ENCODE measurements at regions not wholly inside any gene's neighbourhood (a gene's known extent, or its start where the extent isn't known, plus 50 kb on each side); places are given as distances from the start of the nearest gene placed in this dataset.

- Histone ChIP-seq H3K27ac (peak overlapping the region in 3 of 4 donors; percentile 47 to 69 (median 67)), H3K9me3 (no peaks in the 10 kb centered on the region), H3K4me3 (peak overlapping the region in 1 of 2 donors; percentile 37), H3K4me1 (peaks cover 0 to 21% (median 6%) of the 10 kb centered on the region in 3 donors), H3K36me3 (no peaks in the 10 kb centered on the region), H3K27me3 (no peaks in the 10 kb centered on the region)
- 0 to 7% methylated on average over 5 to 11 of the region's 16 CpGs for WGBS, 2 donors (ENCODE audit: low coverage in 1 of 2)
- TF ChIP-seq POLR2AphosphoS5 (IDR thresholded peaks at IDR 0.05) (no peak), CTCF (IDR thresholded peaks at IDR 0.05) (peak in 1 of 4 experiments; percentile 30)
- peak; percentile 43 for ATAC-seq
Measured at GRCh38 chr18:75638223-75638775, 210.8 kb upstream of the SMIM21 start.

DNA sequence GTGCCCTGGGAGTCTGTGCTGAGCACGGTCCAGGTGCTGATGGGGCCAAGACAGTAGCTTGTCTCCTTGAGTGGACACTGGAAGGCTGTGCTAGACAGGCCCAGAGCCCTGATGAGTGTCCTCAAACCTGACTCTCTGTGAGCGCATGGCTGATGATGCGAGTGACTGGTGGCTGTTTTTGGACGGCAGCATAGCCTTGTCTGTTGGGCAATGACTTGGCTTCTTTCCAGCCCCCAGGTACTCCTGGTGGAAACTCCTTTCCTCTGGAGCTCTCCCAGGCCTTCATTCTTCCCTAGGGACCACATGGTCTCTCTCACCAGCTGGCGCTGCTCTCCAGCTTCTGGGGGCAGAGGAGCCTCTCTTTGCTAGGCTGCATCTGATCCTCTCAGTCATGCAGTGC, 207.6 kb upstream of the SMIM21 start:
- ATAC-seq: no peak
- no peaks in the 10 kb centered on the region for H3K36me3 ChIP-seq
- TF ChIP-seq CTCF (IDR thresholded peaks at IDR 0.05): no peak
- no peak for TF ChIP-seq EP300 (IDR thresholded peaks at IDR 0.05)
- TF ChIP-seq POLR2A (IDR thresholded peaks at IDR 0.05): no peak
- no peak for TF ChIP-seq POLR2AphosphoS5 (IDR thresholded peaks at IDR 0.05)
- H3K4me3 ChIP-seq: no peak overlapping the region
- WGBS, 2 donors (ENCODE audit: low coverage in 1 of 2): 100% methylated on average over 1 of the region's 5 CpGs; no CpG with 5 or more reads in 1 of the 2 donors
- H3K27ac ChIP-seq: no peak overlapping the region
- H3K9me3 ChIP-seq: no peaks in the 10 kb centered on the region
- H3K4me1 ChIP-seq: peaks cover 0 to 21% (median 6%) of the 10 kb centered on the region in 3 donors
- no peaks in the 10 kb centered on the region for H3K27me3 ChIP-seq

GRCh38 chr18:75625966-75626365, 198.5 kb upstream of the SMIM21 start:
- TF ChIP-seq POLR2AphosphoS5 (IDR thresholded peaks at IDR 0.05) (no peak), EP300 (IDR thresholded peaks at IDR 0.05) (no peak), CTCF (IDR thresholded peaks at IDR 0.05) (no peak), POLR2A (IDR thresholded peaks at IDR 0.05) (no peak)
- WGBS, 2 donors (ENCODE audit: low coverage in 1 of 2): 62 to 93% methylated on average over 5 of the region's 5 CpGs
- no peaks in the 10 kb centered on the region for H3K27me3 ChIP-seq
- H3K27ac ChIP-seq: no peak overlapping the region
- ATAC-seq: no peak
- H3K9me3 ChIP-seq: no peaks in the 10 kb centered on the region
- no peak overlapping the region for H3K4me3 ChIP-seq
- H3K36me3 ChIP-seq: no peaks in the 10 kb centered on the region
- no peaks in the 10 kb centered on the region for H3K4me1 ChIP-seq

- H3K27me3 ChIP-seq: no peaks in the 10 kb centered on the region
- no peaks in the 10 kb centered on the region for H3K36me3 ChIP-seq
- no peaks in the 10 kb centered on the region for H3K4me1 ChIP-seq
- H3K4me3 ChIP-seq: no peak overlapping the region
- H3K9me3 ChIP-seq: no peaks in the 10 kb centered on the region
- ATAC-seq: no peak
- H3K27ac ChIP-seq: no peak overlapping the region
- TF ChIP-seq CTCF (IDR thresholded peaks at IDR 0.05) (no peak), EP300 (IDR thresholded peaks at IDR 0.05) (no peak), POLR2A (IDR thresholded peaks at IDR 0.05) (no peak), POLR2AphosphoS5 (IDR thresholded peaks at IDR 0.05) (no peak)
- 83 to 97% methylated on average over 5 of the region's 5 CpGs for WGBS, 2 donors (ENCODE audit: low coverage in 1 of 2)
Measured at GRCh38 chr18:75624869-75625268, 197.4 kb upstream of the SMIM21 start.

DNA sequence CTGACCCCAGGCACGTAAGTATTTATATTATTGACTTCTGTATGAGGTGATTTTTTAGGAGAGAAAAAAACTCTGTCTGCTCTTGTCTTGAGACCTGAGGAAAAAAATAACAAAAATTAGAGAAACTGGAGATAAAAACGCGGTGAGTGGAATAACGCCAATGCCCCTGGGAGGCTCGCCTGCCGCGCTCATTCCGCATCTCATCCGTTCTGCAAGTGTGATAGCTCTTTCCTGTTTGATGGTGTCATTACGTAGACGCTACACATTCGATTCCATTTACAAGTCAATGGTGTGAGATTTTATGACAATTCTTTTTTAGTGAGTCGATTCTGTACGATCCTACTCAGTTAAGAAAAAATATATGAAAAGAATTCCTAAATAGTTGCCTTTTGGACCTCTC, 194.3 kb upstream of the SMIM21 start:
- ATAC-seq: no peak
- Histone ChIP-seq H3K27me3 (no peaks in the 10 kb centered on the region), H3K4me3 (no peak overlapping the region), H3K36me3 (no peaks in the 10 kb centered on the region), H3K27ac (no peak overlapping the region), H3K9me3 (no peaks in the 10 kb centered on the region), H3K4me1 (no peaks in the 10 kb centered on the region)
- WGBS, 2 donors (ENCODE audit: low coverage in 1 of 2): 81 to 91% methylated on average over 13 of the region's 14 CpGs
- no peak for TF ChIP-seq CTCF (IDR thresholded peaks at IDR 0.05)
- no peak for TF ChIP-seq POLR2A (IDR thresholded peaks at IDR 0.05)
- no peak for TF ChIP-seq EP300 (IDR thresholded peaks at IDR 0.05)
- no peak for TF ChIP-seq POLR2AphosphoS5 (IDR thresholded peaks at IDR 0.05)
